ENCODE measurements at regions not wholly inside any gene's neighbourhood (a gene's known extent, or its start where the extent isn't known, plus 50 kb on each side); places are given as distances from the start of the nearest gene placed in this dataset.
"Not testable (repeated sequence)": the region's sequence is repeated elsewhere in the genome, so short reads cannot be mapped to it uniquely, and the experiment has no call there.

GRCh38 chr5:106986006-106986405 is 684.7 kb downstream of the EFNA5 start:
- DNase-seq (ENCODE audit: low spot score) = no peak

GRCh38 chr5:106985174-106985573 is 685.6 kb downstream of the EFNA5 start:
- no peak for DNase-seq (ENCODE audit: low spot score)

- not testable (repeated sequence) for DNase-seq (ENCODE audit: low spot score)
Observed at GRCh38 chr5:106979178-106979577, 691.6 kb downstream of the EFNA5 start.

DNA sequence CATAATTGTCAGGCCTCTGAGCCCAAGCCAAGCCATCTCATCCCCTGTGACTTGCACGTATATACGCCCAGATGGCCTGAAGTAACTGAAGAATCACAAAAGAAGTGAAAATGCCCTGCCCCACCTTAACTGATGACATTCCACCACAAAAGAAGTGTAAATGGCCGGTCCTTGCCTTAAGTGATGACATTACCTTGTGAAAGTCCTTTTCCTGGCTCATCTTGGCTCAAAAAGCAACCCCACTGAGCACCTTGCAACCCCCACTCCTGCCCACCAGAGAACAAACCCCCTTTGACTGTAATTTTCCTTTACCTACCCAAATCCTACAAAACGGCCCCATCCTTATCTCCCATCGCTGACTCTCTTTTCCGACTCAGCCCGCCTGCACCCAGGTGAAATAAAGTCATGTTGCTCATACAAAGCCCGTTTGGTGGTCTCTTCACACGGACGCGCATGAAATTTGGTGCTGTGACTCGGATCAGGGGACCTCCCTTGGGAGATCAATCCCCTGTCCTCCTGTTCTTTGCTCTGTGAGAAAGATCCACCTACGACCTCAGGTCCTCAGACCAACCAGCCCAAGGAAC is 692.1 kb downstream of the EFNA5 start:
- not testable (repeated sequence) for DNase-seq (ENCODE audit: low spot score)

GRCh38 chr5:106976363-106976762 is 694.4 kb downstream of the EFNA5 start:
- DNase-seq (ENCODE audit: low spot score) = no peak

- DNase-seq (ENCODE audit: low spot score) = no peak
Observed at GRCh38 chr5:106974272-106974671, 696.5 kb downstream of the EFNA5 start.

- DNase-seq (ENCODE audit: low spot score) = no peak
Observed at GRCh38 chr5:106966686-106967315, 703.9 kb downstream of the EFNA5 start.

DNA sequence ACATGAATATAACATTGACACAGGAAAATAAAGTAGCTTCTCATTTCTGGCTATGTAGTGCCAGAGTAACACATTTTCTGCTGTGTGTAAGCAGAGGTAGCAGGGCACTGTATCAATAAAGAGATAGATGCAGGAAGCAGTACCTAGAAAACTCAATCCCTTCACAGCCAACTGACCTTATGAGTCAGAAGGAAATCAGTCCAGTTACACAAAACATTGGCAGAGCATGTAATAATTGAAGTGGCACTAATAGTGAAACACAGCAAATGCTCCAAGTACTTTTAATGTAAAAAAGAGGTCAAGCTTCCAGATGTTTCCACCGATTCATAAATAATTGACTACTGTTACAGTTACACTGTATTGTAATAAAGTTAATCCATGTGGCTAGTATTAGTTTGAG is 706.6 kb downstream of the EFNA5 start:
- DNase-seq (ENCODE audit: low spot score) = peak; percentile 26

- no peak for DNase-seq (ENCODE audit: low spot score)
Observed at GRCh38 chr5:106963630-106964029, 707.1 kb downstream of the EFNA5 start.

- DNase-seq (ENCODE audit: low spot score) = no peak
Observed at GRCh38 chr5:106962464-106963230, 708.1 kb downstream of the EFNA5 start.

- peak; percentile 37 for DNase-seq (ENCODE audit: low spot score)
Observed at GRCh38 chr5:106959387-106959786, 711.4 kb downstream of the EFNA5 start.

- no peak for DNase-seq (ENCODE audit: low spot score)
Observed at GRCh38 chr5:106957336-106957735, 713.4 kb downstream of the EFNA5 start.

GRCh38 chr5:106956886-106957285 is 713.9 kb downstream of the EFNA5 start:
- no peak for DNase-seq (ENCODE audit: low spot score)

GRCh38 chr5:106956187-106956586 is 714.5 kb downstream of the EFNA5 start:
- no peak for DNase-seq (ENCODE audit: low spot score)

DNA sequence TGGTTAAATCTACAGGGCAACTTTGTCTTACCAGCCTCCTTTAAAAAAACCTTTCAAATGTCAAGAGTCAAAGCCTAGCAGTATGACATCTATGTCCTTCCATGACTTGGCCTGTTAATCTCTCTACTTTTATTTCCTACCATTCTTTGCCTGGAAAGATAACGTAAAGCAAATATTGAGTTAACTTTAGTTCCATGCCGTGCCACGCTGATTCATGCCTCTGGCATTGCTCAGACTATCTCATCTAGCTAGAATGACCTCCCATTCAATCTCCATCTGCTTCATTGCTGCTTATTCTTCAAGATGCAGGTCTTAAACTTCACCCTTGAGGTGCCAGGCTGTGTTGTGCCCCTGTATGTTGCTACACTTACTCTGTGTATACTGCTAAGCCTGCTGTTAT is 729.8 kb downstream of the EFNA5 start:
- DNase-seq (ENCODE audit: low spot score) = peak; percentile 68

- no peak for DNase-seq (ENCODE audit: low spot score)
Observed at GRCh38 chr5:106940301-106940846, 730.4 kb downstream of the EFNA5 start.

- DNase-seq (ENCODE audit: low spot score) = no peak
Observed at GRCh38 chr5:106923409-106923808, 747.3 kb downstream of the EFNA5 start.

DNA sequence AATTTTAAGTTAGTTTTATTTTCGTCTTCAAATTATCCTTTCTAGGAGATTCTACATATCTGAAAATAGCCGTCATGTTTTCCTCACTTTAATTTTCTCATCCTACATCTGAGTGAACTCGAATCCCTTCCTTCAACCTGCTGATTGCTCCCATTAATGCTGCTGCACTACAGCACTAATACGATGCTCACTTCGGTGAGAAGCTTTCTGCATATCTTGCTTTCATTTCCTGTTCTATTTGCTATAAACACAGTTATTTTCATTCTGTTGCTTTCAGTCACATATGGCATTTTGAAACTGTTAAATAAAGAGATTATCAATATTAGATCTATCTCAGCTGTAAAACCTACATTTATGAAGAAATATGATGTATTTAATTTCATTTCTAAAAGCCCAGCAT is 749.2 kb downstream of the EFNA5 start:
- DNase-seq (ENCODE audit: low spot score) = no peak

- DNase-seq (ENCODE audit: low spot score) = no peak
Observed at GRCh38 chr5:106910486-106910885, 760.3 kb downstream of the EFNA5 start.

- no peak for DNase-seq (ENCODE audit: low spot score)
Observed at GRCh38 chr5:106909716-106910115, 761.0 kb downstream of the EFNA5 start.

DNA sequence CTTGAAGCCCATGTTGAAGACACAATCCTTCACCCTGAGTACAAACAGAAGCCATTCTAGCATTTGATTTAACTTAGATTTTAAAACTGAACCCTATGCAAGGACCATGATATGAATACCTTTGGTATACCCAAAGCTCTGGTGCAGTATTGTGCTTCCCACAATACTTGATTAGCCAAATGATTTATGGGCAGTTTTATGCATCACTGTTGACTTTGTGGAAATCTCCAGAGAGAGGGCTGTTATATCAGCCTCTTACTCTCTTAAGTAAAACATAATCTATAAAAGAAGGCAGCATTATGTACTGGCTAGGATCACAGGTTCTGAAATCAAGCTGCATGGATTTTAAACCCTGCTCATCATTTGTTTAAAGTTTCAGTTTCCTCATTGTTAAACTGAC is 762.8 kb downstream of the EFNA5 start:
- DNase-seq (ENCODE audit: low spot score) = no peak

DNA sequence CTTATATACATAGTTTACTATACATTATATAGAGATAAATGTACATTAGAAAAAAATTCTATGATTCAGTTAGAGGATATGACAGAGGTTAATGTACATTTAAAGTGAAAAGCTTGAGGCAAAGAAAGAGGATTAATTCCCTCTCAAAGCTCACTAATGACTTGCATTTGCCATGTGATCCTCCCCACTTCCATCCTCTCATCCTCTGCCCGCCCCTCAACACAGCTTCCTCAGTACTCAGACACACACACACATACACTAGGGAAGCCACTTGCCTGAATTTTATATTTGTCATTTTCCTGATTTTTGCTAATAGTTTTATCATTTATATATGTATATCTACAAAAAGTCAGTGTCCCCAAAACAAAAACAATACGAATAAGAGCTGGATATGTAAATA is 764.5 kb downstream of the EFNA5 start:
- no peak for DNase-seq (ENCODE audit: low spot score)

GRCh38 chr5:106894964-106895363 is 775.8 kb downstream of the EFNA5 start:
- DNase-seq (ENCODE audit: low spot score) = no peak

All from mucosa of gallbladder (tissue), 1 donor.